HEK293 (cell line): ENCODE measurements at regions not wholly inside any gene's neighbourhood (a gene's known extent, or its start where the extent isn't known, plus 50 kb on each side); places are given as distances from the start of the nearest gene placed in this dataset.

Experiments used
- CTCF ChIA-PET: fragments of 350-600 bp; formaldehyde crosslinking; extraction: SDS; loops from one replicate; lab custom pipeline; 2021; ENCODE audit warnings: antibody characterized with exemption; lab: Yijun Ruan, JAX
- POLR2A ChIA-PET: fragments of 300-600 bp; formaldehyde crosslinking; extraction: SDS; loops from one replicate; lab custom pipeline; 2020; ENCODE audit warnings: antibody characterized with exemption, inconsistent platforms; lab: Yijun Ruan, JAX
- H3K27ac ChIP-seq: fragments of 200-500 bp; sonication (Bioruptor generic); 2 replicates; pipeline ENCODE4 v1.5.1; 2014; ENCODE audit warnings: low read depth, low read length, control low read depth, inconsistent platforms; ENCODE audit errors: extremely low read depth
- H3K36me3 ChIP-seq, 2 experiments: fragments of 200-500 bp in 1 of 2; sonication (Bioruptor generic) in 1 of 2; 1 replicate in 1 of 2; 2 replicates in 1 of 2; pipeline ENCODE4 v1.5.1; 2014 to 2017; ENCODE audit warnings: inconsistent platforms in 2 of 2, low read length in 2 of 2; ENCODE audit not compliant: control insufficient read depth in 2 of 2, insufficient read depth in 1 of 2
- H3K4me1 ChIP-seq: fragments of 200-500 bp; sonication (Bioruptor generic); 2 replicates; pipeline ENCODE4 v1.5.1; 2014; ENCODE audit warnings: mild to moderate bottlenecking, low read length, inconsistent platforms; ENCODE audit not compliant: control insufficient read depth, insufficient read depth
- H3K4me3 ChIP-seq: 2 replicates; pipeline ENCODE4 v1.5.1; 2011; ENCODE audit warnings: low read depth, mild to moderate bottlenecking, control low read depth, low read length, moderate library complexity
- H3K9me3 ChIP-seq: fragments of 200-500 bp; sonication (Bioruptor generic); 2 replicates; pipeline ENCODE4 v1.5.1; 2014; ENCODE audit warnings: low read depth, low read length, inconsistent platforms; ENCODE audit not compliant: control insufficient read depth, insufficient read depth
- ATF2 ChIP-seq: fragments of 450-650 bp; formaldehyde crosslinking; IDR thresholded peaks from 2 replicates; pipeline ENCODE4 v1.5.1; 2016; ENCODE audit warnings: missing biosample characterization, missing genetic modification characterization, low read depth
- HOXA7 ChIP-seq: sonication (generic); formaldehyde crosslinking; IDR thresholded peaks from 2 replicates; pipeline ENCODE4 v1.8.1; 2022; ENCODE audit warnings: missing genetic modification reagents, borderline replicate concordance
- KLF7 ChIP-seq: fragments of 450-650 bp; formaldehyde crosslinking; IDR thresholded peaks from 2 replicates; pipeline ENCODE4 v1.5.1; 2016; ENCODE audit warnings: missing biosample characterization, missing genetic modification characterization, borderline replicate concordance
- MYNN ChIP-seq: fragments of 450-650 bp; formaldehyde crosslinking; IDR thresholded peaks from 2 replicates; pipeline ENCODE4 v1.5.1; 2016; ENCODE audit warnings: missing biosample characterization, missing genetic modification characterization, borderline replicate concordance
- TCF7L2 ChIP-seq: IDR thresholded peaks from 2 replicates; pipeline ENCODE4 v1.6.1; 2011; ENCODE audit warnings: low read depth, mild to moderate bottlenecking, inconsistent platforms, low read length, moderate library complexity, borderline replicate concordance
- ZBTB11 ChIP-seq: fragments of 450-650 bp; formaldehyde crosslinking; conservative IDR thresholded peaks from 2 replicates; pipeline ENCODE4 v1.5.1; 2016; ENCODE audit warnings: low read depth, missing biosample characterization, missing genetic modification characterization
- ZEB2 ChIP-seq: fragments of 450-650 bp; formaldehyde crosslinking; IDR thresholded peaks from 2 replicates; pipeline ENCODE4 v1.5.1; 2016; ENCODE audit warnings: missing biosample characterization, missing genetic modification characterization
- ZNF140 ChIP-seq: fragments of 450-650 bp; formaldehyde crosslinking; IDR thresholded peaks from 2 replicates; pipeline ENCODE4 v1.5.1; 2016; ENCODE audit warnings: missing biosample characterization, missing genetic modification characterization
- ZNF148 ChIP-seq: fragments of 450-650 bp; formaldehyde crosslinking; IDR thresholded peaks from 2 replicates; pipeline ENCODE4 v1.5.0; 2017; ENCODE audit warnings: missing biosample characterization, missing genetic modification characterization, borderline replicate concordance
- ZNF23 ChIP-seq: fragments of 450-650 bp; formaldehyde crosslinking; IDR thresholded peaks from 2 replicates; pipeline ENCODE4 v1.5.1; 2016; ENCODE audit warnings: missing biosample characterization, missing genetic modification characterization, borderline replicate concordance
- ZNF248 ChIP-seq: fragments of 450-650 bp; formaldehyde crosslinking; IDR thresholded peaks from 2 replicates; pipeline ENCODE4 v1.5.1; 2017; ENCODE audit warnings: missing biosample characterization, missing genetic modification characterization
- ZNF335 ChIP-seq: fragments of 450-650 bp; formaldehyde crosslinking; conservative IDR thresholded peaks from 2 replicates; pipeline ENCODE4 v1.5.1; 2016; ENCODE audit warnings: missing biosample characterization, missing genetic modification characterization
- ZNF510 ChIP-seq: fragments of 450-650 bp; formaldehyde crosslinking; IDR thresholded peaks from 2 replicates; pipeline ENCODE4 v1.5.1; 2018; ENCODE audit warnings: mild to moderate bottlenecking, missing genetic modification characterization, missing biosample characterization; ENCODE audit not compliant: insufficient replicate concordance
- ZNF513 ChIP-seq: fragments of 450-650 bp; IDR thresholded peaks from 2 replicates; pipeline ENCODE4 v1.5.1; 2018; ENCODE audit warnings: missing biosample characterization, missing genetic modification characterization
- ZNF600 ChIP-seq: fragments of 450-650 bp; formaldehyde crosslinking; IDR thresholded peaks from 2 replicates; pipeline ENCODE4 v1.5.1; 2016; ENCODE audit warnings: missing biosample characterization, missing genetic modification characterization
- ZNF623 ChIP-seq: fragments of 450-650 bp; formaldehyde crosslinking; IDR thresholded peaks from 2 replicates; pipeline ENCODE4 v1.5.1; 2016; ENCODE audit warnings: missing biosample characterization, missing genetic modification characterization
- ZNF626 ChIP-seq: fragments of 450-650 bp; sonication (Bioruptor Pico); formaldehyde crosslinking; IDR thresholded peaks from 2 replicates; pipeline ENCODE4 v1.5.1; 2018; ENCODE audit warnings: missing biosample characterization, missing genetic modification characterization, inconsistent platforms
- ZXDB ChIP-seq: fragments of 450-650 bp; formaldehyde crosslinking; IDR thresholded peaks from 2 replicates; pipeline ENCODE4 v1.5.1; 2016; ENCODE audit warnings: missing biosample characterization, missing genetic modification characterization

- no peak for TF ChIP-seq ZBTB11 (tag by site-specific recombination)
These were observed 141.9 kb downstream of the RPS24 start (continued) for GRCh38 chr10:78175444-78176015.

GRCh38 chr10:78176320-78177317 is 143.0 kb downstream of the RPS24 start:
- TF ChIP-seq ZNF148 (tag by site-specific recombination): no peak
- no peak for TF ChIP-seq KLF7 (tag by site-specific recombination)
- no peak for TF ChIP-seq MYNN (tag by site-specific recombination)
- no peak for TF ChIP-seq ZNF140 (tag by site-specific recombination)
- no peak for TF ChIP-seq ZNF23
- no peak for TF ChIP-seq ZNF510 (tag by site-specific recombination)
- TF ChIP-seq ZNF626: no peak
- no peak for TF ChIP-seq ZNF248
- TF ChIP-seq ZNF623 (tag by site-specific recombination): no peak
- no peak for TF ChIP-seq HOXA7 (CRISPR knock-in tag)
- TF ChIP-seq ZBTB11 (tag by site-specific recombination): no peak
- no peak for TF ChIP-seq ZEB2 (tag by site-specific recombination)
- TF ChIP-seq ZNF513 (tag by site-specific recombination): no peak
- TF ChIP-seq TCF7L2: no peak
- TF ChIP-seq ATF2: no peak
- no peak for TF ChIP-seq ZNF335 (tag by site-specific recombination)
- no peak for TF ChIP-seq ZXDB (tag by site-specific recombination)
- TF ChIP-seq ZNF600 (tag by site-specific recombination): no peak
- no peaks in the 10 kb centered on the region for H3K36me3 ChIP-seq
- H3K27ac ChIP-seq: no peak overlapping the region
- no peak overlapping the region for H3K4me3 ChIP-seq
- H3K4me1 ChIP-seq: no peaks in the 10 kb centered on the region
- CTCF ChIA-PET: interaction anchor here (0.6 to 2.5 kb wide), 2 partner anchors 129 to 480 kb away, joined by 4 to 8 read pairs; no protein-coding TSS in a partner anchor
- POLR2A ChIA-PET: no interaction called here
- no peaks in the 10 kb centered on the region for H3K9me3 ChIP-seq
